ENCODE measurements at regions not wholly inside any gene's neighbourhood (a gene's known extent, or its start where the extent isn't known, plus 50 kb on each side); places are given as distances from the start of the nearest gene placed in this dataset.

DNA sequence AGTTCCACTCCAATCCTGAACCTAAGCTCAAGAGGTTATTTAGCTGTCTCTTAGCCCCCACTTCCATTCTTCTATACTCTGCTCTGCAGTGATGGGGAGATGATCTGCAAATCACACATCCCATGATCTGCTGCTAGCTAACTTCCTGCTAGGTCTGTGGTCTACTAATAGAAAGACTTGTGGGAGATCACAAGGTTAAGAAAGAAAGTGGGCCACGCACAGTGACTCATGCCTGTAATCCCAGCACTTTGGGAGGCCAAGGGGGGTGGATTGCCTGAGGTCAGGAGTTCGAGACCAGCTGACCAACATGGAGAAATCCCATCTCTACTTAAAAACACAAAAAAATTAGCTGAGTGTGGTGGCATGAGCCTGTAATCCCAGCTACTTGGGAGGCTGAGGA, 471.1 kb upstream of the NWD2 start:
- Histone ChIP-seq H2AFZ (no peak overlapping the region), H3K36me3 (replicated peaks; ENCODE audit: insufficient read depth, low read depth) (no peaks in the 10 kb centered on the region), H3K27ac (no peak overlapping the region), H3K4me2 (no peak overlapping the region), H3K9me3 (ENCODE audit: low read depth) (no peaks in the 10 kb centered on the region), H3K4me1 (ENCODE audit: insufficient read depth) (no peaks in the 10 kb centered on the region), H3K9me2 (replicated peaks; ENCODE audit: insufficient read depth) (no peaks in the 10 kb centered on the region), H3K27me3 (no peaks in the 10 kb centered on the region), H3K4me3 (no peak overlapping the region), H4K20me1 (ENCODE audit: insufficient read depth, poor library complexity, severe bottlenecking) (no peaks in the 10 kb centered on the region), H3K79me2 (no peaks in the 10 kb centered on the region)
- 90% methylated on average over 2 of the region's 2 CpGs for WGBS (ENCODE audit: low lambda C conversion rate, missing lambda C conversion rate)
- DNase-seq (ENCODE audit: low spot score), result no peak
- no peak for TF ChIP-seq EZH2phosphoT487 (IDR thresholded peaks at IDR 0.05; ENCODE audit: low read depth, severe bottlenecking, unreplicated experiment)
- TF ChIP-seq EZH2 (IDR thresholded peaks at IDR 0.05; ENCODE audit: borderline replicate concordance), result no peak
- TF ChIP-seq CTCF (IDR thresholded peaks at IDR 0.05; ENCODE audit: poor library complexity), result no peak

GRCh38 chr4:36775544-36775943, 469.0 kb upstream of the NWD2 start:
- no peak for DNase-seq (ENCODE audit: low spot score)
- no peaks in the 10 kb centered on the region for H3K27me3 ChIP-seq
- TF ChIP-seq EZH2 (IDR thresholded peaks at IDR 0.05; ENCODE audit: borderline replicate concordance) (no peak), CTCF (IDR thresholded peaks at IDR 0.05; ENCODE audit: poor library complexity) (no peak), EZH2phosphoT487 (IDR thresholded peaks at IDR 0.05; ENCODE audit: low read depth, severe bottlenecking, unreplicated experiment) (no peak)
- no peaks in the 10 kb centered on the region for H3K4me1 ChIP-seq (ENCODE audit: insufficient read depth)
- no peaks in the 10 kb centered on the region for H4K20me1 ChIP-seq (ENCODE audit: insufficient read depth, poor library complexity, severe bottlenecking)
- no peak overlapping the region for H3K27ac ChIP-seq
- H3K4me3 ChIP-seq, result no peak overlapping the region
- H3K79me2 ChIP-seq, result no peaks in the 10 kb centered on the region
- H3K36me3 ChIP-seq (replicated peaks; ENCODE audit: insufficient read depth, low read depth), result no peaks in the 10 kb centered on the region
- H3K4me2 ChIP-seq, result no peak overlapping the region
- no peaks in the 10 kb centered on the region for H3K9me3 ChIP-seq (ENCODE audit: low read depth)
- no peak overlapping the region for H2AFZ ChIP-seq
- no peaks in the 10 kb centered on the region for H3K9me2 ChIP-seq (replicated peaks; ENCODE audit: insufficient read depth)

GRCh38 chr4:36779601-36780000, 464.9 kb upstream of the NWD2 start:
- WGBS (ENCODE audit: low lambda C conversion rate, missing lambda C conversion rate), result 91% methylated on average over 1 of the region's 1 CpG
- Histone ChIP-seq H3K4me1 (ENCODE audit: insufficient read depth) (no peaks in the 10 kb centered on the region), H3K9me3 (ENCODE audit: low read depth) (no peaks in the 10 kb centered on the region), H3K27ac (no peak overlapping the region), H4K20me1 (ENCODE audit: insufficient read depth, poor library complexity, severe bottlenecking) (no peaks in the 10 kb centered on the region), H3K9me2 (replicated peaks; ENCODE audit: insufficient read depth) (no peaks in the 10 kb centered on the region), H2AFZ (no peak overlapping the region), H3K4me2 (no peak overlapping the region), H3K36me3 (replicated peaks; ENCODE audit: insufficient read depth, low read depth) (no peaks in the 10 kb centered on the region), H3K79me2 (no peaks in the 10 kb centered on the region), H3K27me3 (no peaks in the 10 kb centered on the region), H3K4me3 (no peak overlapping the region)
- no peak for TF ChIP-seq EZH2 (IDR thresholded peaks at IDR 0.05; ENCODE audit: borderline replicate concordance)
- no peak for TF ChIP-seq EZH2phosphoT487 (IDR thresholded peaks at IDR 0.05; ENCODE audit: low read depth, severe bottlenecking, unreplicated experiment)
- TF ChIP-seq CTCF (IDR thresholded peaks at IDR 0.05; ENCODE audit: poor library complexity), result no peak
- DNase-seq (ENCODE audit: low spot score), result no peak

GRCh38 chr4:36785973-36786372, 458.6 kb upstream of the NWD2 start:
- TF ChIP-seq EZH2phosphoT487 (IDR thresholded peaks at IDR 0.05; ENCODE audit: low read depth, severe bottlenecking, unreplicated experiment) (no peak), CTCF (IDR thresholded peaks at IDR 0.05; ENCODE audit: poor library complexity) (no peak), EZH2 (IDR thresholded peaks at IDR 0.05; ENCODE audit: borderline replicate concordance) (no peak)
- H3K36me3 ChIP-seq (replicated peaks; ENCODE audit: insufficient read depth, low read depth), result no peaks in the 10 kb centered on the region
- H2AFZ ChIP-seq, result no peak overlapping the region
- H3K9me3 ChIP-seq (ENCODE audit: low read depth), result no peaks in the 10 kb centered on the region
- H3K4me1 ChIP-seq (ENCODE audit: insufficient read depth), result no peaks in the 10 kb centered on the region
- DNase-seq (ENCODE audit: low spot score), result no peak
- no peak overlapping the region for H3K27ac ChIP-seq
- no peaks in the 10 kb centered on the region for H3K9me2 ChIP-seq (replicated peaks; ENCODE audit: insufficient read depth)
- no peaks in the 10 kb centered on the region for H3K79me2 ChIP-seq
- H4K20me1 ChIP-seq (ENCODE audit: insufficient read depth, poor library complexity, severe bottlenecking), result no peaks in the 10 kb centered on the region
- H3K4me3 ChIP-seq, result no peak overlapping the region
- H3K4me2 ChIP-seq, result no peak overlapping the region
- 63% methylated on average over 3 of the region's 3 CpGs for WGBS (ENCODE audit: low lambda C conversion rate, missing lambda C conversion rate)
- H3K27me3 ChIP-seq, result no peaks in the 10 kb centered on the region

Measured in hepatocyte (in vitro differentiated cells).